PC-3 (cell line): ENCODE measurements at regions not wholly inside any gene's neighbourhood (a gene's known extent, or its start where the extent isn't known, plus 50 kb on each side); places are given as distances from the start of the nearest gene placed in this dataset.

Source experiments
- CTCF ChIP-seq: fragments of 300-600 bp; sonication (generic); conservative IDR thresholded peaks from 2 replicates; pipeline ENCODE4 v1.5.1; 2017; ENCODE audit warnings: antibody characterized with exemption, low read depth, mild to moderate bottlenecking, low read length
- EZH2 ChIP-seq: fragments of 300-600 bp; sonication (generic); IDR thresholded peaks from one replicate; pipeline ENCODE4 v1.6.1; 2017; ENCODE audit warnings: antibody characterized with exemption, mild to moderate bottlenecking, low read length; ENCODE audit not compliant: unreplicated experiment

- no peak for TF ChIP-seq CTCF
- no peak for TF ChIP-seq EZH2
Observed at GRCh38 chr13:79771493-79771892, 290.5 kb downstream of the NDFIP2 start.
